ENCODE measurements at regions not wholly inside any gene's neighbourhood (a gene's known extent, or its start where the extent isn't known, plus 50 kb on each side); places are given as distances from the start of the nearest gene placed in this dataset.
"Not testable (repeated sequence)": the region's sequence is repeated elsewhere in the genome, so short reads cannot be mapped to it uniquely, and the experiment has no call there.

DNA sequence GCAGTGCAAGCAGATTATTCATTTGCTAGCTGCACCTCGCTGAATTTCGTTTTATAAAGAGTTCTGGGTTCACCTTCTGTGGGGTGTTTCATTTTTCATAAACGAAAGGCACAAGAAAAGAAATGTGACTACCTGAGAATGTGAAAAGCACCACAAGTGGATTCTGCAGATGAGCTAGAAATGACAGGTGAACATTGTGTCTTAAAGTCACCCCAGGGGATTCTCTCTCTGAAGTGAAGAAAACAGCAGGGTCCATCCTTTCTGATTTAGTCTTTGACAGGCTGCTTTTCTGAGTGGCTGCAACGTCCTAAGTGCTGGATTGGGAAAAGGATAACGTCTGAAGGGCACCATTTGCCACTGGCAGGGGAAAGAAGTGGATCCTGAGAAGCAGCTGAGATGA is 469.3 kb downstream of the SPATA31D1 start:
- DNase-seq: no peak

DNA sequence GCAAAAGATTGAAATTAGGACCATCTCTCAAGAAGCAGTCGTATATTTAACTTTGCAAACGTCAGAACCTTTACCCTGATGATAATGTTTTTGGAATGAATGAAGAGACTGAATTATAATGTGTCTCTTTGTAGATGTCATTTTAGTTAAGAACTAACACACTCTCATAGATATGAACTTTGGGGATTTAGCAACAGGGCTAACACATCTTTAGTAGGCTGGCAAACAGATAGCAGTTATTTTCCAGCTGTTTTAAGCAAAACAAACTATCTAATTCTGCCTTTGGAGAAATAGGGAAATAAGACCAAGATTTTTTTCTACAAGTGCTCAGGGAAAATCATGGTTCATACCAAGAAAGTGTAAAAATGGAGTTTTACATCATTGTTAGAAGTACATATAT is 469.7 kb downstream of the SPATA31D1 start:
- DNase-seq: no peak

DNA sequence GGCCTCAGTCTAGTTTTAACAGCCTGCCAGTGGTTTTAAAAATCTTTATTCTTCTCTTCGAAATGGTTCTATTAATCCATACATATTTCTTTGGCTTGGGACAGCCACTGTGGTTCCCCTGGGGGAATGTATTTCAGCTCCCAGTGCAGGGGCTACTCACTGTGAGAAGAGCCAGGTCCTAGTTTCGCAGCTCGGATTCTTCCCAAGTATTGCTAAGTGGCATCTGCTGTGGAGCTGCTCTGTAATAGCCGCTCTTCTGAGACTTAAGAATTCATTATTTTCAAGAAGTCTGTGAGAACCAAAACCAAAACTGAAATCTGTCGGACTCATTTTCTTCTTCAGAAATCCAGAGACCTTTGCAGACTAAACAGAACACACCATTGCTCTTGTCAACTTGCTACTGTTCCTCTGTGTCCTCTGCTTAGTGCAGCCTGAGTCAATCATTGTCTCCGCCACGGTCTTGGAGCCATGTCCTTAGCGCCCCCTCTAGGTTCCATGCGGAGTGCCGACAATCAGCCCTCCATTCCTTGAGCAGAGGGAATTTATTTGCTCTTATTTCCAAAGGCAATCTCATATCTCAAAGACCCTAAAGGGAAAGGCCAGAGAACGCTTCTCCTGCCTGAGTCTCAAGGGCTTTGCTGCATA is 478.2 kb downstream of the SPATA31D1 start:
- peak in 1 of 2 experiments; percentile 11 for DNase-seq

GRCh38 chr9:82467436-82467835 is 478.9 kb downstream of the SPATA31D1 start:
- DNase-seq: no peak

DNA sequence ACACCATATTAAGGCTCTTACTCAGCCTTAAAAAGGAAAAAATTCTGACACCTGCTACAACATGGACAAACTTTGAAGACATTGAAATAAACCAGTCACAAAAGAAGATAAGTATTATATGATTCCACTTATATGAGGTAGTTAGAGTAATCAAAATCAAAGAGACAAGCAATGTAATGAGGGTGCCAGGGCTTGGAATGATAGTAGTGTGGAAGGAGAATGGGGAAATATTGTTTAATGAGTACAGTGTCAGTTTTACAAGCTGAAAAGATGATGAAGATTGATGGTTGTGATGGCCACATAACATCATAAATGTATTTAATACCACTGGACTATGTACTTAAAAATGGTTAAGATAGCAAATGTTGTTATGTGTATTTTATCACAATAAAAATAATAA is 485.7 kb downstream of the SPATA31D1 start:
- no peak for DNase-seq

DNA sequence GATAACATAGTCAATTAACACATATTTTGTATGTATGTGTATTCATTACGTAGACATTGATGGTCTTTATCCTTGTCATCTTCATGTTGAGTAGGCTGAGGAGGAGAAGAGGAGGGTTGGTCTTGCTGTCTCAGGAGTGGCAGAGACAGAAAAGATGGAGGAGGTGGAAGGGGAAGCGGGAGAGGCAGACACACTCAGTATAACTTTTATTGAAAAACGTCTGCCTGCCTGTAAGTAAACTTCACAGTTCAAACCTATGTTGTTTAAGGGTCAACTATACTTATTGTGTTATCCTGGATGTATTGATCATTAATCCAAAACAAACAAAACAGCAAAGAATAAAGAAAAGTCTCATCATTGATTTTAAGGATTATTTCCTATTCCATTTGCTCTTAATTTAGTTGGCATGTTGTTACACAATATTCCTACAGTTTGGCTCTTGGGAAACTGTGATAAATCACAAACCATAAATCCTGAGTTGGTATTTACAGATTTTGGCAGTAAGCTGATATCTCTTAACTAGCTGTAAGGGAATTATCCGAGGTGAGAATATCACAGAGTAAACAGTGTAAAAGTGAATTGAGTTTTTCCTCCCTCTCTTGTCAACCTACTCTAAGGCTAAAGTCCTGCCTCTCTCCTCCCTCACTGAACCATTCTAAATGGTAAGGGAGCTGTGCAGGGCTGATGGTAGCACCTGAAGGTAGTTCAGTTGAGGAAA is 487.2 kb downstream of the SPATA31D1 start:
- DNase-seq: no peak

- no peak for DNase-seq
Observed at GRCh38 chr9:82480921-82481320, 492.3 kb downstream of the SPATA31D1 start.

- DNase-seq: no peak
Observed at GRCh38 chr9:82487935-82488312, 499.4 kb downstream of the SPATA31D1 start.

- DNase-seq: peak in 1 of 2 experiments; percentile 28
Observed at GRCh38 chr9:82488313-82489200, 500.0 kb downstream of the SPATA31D1 start.

DNA sequence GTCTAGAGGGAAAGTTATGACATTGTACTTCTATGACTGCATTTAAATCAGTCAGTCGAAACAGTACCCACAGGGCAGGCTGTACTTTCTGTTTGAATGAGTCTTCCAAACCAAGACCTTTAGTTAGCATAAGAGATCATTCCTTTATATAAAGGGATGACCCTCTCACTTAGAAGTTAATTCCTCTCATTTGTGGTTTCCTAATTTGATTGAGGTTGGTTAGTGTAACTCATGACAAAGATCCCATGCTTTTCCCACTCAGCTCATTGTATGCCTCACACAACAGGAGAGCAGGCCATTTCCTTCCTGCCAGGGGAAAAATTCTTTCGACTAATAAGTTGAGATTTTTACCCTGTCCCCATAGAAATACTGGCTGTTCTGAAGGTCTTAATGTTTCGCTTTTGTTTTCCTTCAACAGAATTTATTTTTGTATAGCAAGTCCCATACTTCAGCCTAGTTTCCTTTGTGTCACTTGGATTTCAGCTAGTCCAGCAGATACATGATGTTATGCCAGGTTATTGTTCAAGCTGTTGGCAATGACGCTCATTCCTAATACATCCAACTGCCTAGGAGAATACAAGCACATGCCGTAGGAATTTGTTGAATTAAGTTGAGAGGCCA is 500.7 kb downstream of the SPATA31D1 start:
- DNase-seq: peak in 1 of 2 experiments; percentile 11

DNA sequence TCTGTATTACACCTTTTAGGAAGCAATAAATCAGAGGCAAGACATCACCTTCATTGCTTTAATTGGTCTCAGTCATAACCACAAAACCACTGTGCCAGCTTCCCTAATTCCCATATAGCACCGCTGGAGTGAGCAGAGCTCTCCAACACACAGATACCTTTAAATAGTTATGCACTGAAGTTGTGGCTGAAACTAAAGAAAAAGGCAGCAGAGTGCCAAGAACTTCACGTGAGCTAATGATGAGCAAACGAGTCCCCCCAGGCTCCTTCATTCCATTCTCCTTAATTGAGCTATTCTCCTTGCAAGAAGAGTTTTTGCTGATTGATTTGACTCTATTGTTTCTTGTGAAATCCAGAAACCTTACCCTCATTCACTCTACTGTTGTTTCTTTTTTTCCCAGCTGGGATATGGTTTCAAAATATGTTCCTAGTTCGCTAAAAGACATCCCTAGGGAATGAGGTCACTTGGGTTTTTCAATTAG is 501.5 kb downstream of the SPATA31D1 start:
- DNase-seq: no peak

- DNase-seq: not testable (repeated sequence)
Observed at GRCh38 chr9:82490821-82491220, 502.2 kb downstream of the SPATA31D1 start.

DNA sequence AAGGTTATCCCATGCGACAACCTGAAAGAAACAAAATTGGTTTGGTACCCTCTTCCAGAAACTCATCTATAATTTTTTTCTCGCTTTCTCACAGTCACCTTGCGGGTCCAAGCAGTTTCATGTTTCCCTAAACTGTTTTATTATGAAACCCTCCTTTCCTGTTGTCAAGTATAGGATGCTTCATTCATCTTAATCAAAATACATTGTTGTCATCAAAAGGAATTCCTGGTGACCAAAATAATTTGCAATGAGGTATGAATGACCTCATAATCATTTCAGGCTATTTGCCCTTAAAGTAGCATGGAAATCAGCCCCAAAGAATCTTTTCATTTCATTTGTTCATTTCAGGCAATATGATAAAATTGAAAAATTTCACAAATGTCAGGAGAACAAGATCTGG is 503.0 kb downstream of the SPATA31D1 start:
- DNase-seq: no peak

DNA sequence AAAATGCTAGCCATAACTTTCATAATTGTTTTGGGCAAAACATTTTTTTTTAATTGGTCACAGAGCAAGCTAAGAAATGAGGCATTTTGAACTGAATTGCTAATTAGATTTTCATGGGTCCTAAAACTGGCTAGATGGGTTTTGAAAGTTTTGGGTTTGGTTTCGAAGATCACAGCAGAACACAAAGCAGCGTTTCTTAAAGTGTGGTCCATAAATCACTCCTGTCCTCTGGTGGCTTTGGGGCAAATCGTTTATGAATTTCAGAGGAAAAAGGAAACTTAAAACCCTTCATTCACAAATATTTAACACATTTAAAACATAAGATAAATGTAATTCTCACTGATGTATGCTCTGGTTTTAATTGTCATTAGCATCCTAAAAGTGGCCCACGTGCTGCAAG is 503.7 kb downstream of the SPATA31D1 start:
- DNase-seq: no peak

- no peak for DNase-seq
Observed at GRCh38 chr9:82495884-82496777, 507.6 kb downstream of the SPATA31D1 start.

GRCh38 chr9:82498541-82499317 is 510.2 kb downstream of the SPATA31D1 start:
- DNase-seq: no peak

DNA sequence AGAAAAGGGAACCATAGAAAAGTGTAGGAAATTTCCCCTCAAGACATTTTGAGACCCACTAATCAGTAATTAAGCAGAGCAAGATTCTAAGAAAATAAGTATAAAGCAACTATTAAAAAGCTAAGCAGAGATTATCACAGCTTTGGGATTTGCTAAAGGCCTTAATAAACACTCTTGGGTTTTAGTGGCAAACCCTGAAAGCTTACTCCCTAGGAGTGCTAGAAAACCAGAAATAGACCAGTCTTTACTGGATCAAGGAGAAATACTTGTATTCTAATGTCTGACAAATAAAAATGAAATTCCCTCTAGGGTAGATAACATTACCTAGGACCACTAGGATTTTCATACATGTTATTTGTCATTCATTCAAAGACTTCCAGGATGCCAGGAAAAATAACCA is 510.8 kb downstream of the SPATA31D1 start:
- no peak for DNase-seq

DNA sequence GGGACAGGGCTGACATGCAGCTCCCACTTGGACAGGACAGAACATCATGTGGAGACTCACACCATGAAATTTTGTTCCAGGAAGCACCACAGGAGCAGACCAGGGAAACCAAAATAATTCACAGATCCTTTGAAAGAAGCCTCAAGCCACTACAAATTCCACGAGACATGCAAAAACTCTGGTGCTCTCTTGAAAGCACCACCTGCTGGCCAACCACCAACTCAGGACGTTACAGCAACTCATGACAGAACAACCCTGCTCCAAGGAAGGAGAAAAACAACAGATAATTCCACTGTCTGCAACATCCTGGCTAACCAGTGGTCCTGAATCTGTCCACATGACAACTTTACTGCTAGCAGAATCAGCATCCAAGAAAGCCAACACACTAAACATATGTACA is 516.0 kb downstream of the SPATA31D1 start:
- no peak for DNase-seq

DNA sequence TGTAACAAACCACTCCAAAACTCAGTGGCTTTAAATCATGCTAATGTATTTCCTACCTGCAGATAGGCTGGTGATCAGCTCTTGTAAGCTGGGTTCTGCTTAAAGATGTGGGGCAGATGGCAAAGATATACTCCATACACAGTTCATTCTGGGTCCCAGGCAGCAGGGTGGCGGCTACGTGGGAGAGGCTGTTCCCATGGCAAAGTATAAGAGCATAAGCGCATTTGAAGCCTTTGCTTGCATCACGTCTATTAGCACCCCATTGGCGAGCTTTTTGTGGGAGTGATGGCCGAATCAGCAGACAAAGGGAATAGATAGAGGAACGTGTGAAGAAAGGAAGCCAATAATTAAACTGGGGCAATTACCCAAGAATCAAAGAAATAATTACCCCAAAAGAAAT is 523.1 kb downstream of the SPATA31D1 start:
- no peak for DNase-seq

GRCh38 chr9:82512728-82513127 is 524.2 kb downstream of the SPATA31D1 start:
- no peak for DNase-seq

DNA sequence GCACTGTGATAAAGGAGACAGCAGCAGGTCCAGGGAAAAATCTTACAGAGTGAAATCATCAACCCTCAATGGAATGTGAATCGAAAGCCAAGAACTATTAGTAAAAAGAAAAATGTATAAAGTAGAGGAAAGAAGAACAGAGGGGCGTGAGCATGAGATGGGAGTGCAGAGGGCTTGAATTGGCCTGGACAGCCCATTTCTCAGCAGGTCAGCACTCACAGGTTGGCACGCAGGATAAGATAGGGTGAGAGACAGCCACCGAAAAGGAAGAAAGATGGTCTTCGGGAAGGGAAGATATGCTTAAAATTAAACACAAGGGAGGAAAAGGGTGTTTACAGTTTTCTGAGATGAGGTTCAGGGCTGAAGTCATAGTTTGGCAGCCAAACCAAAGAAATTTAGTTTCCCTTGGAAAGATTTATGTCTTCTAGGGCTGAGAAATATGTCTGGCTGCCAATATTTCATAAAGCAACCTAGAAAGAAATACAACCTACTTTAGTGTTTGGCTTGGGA is 524.7 kb downstream of the SPATA31D1 start:
- no peak for DNase-seq

Data from NCI-H526 (cell line).